ENCODE measurements at regions not wholly inside any gene's neighbourhood (a gene's known extent, or its start where the extent isn't known, plus 50 kb on each side); places are given as distances from the start of the nearest gene placed in this dataset.

DNA sequence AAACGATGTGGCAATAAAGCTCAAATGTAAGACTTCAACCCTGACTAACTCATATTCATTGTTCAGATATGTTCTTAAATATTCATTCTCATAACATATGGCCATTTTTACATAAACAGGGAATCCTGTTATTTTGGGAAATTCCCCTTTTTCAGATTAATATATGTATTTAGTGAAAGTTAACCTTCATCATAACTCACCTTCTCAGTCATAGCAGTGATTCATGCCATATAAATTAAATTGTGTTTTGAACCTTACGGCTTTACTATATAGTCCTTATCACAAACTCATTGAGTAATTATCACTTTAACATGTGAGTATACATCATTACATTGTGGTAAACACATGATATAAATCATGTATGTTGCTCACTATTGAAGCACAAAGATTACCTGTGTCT lies 392.5 kb upstream of the TRAM1L1 start:
- Histone ChIP-seq H3K9me3 (no peaks in the 10 kb centered on the region), H3K36me3 (no peaks in the 10 kb centered on the region), H3K27me3 (no peaks in the 10 kb centered on the region), H3K4me3 (no peak overlapping the region)
- no peak for DNase-seq

DNA sequence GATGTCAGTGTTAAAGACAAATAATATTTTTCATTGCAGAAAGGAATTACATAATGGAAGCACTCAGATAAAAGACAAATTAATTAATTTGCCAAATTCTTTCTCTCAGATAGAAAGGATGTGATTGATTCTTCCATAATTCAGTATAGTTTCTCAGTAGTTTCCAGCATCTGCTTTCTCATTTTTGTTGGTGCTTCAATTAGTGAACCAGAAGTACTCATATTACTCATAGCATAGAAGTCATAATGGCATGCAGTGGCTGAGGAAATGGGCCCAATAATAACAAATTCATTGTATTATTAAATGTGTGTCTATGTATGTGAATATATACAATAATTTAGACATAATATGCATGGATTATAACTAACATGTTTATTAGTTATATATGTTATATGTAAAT lies 393.3 kb upstream of the TRAM1L1 start:
- no peaks in the 10 kb centered on the region for H3K9me3 ChIP-seq
- no peak overlapping the region for H3K4me3 ChIP-seq
- no peaks in the 10 kb centered on the region for H3K36me3 ChIP-seq
- DNase-seq, result no peak
- H3K27me3 ChIP-seq, result no peaks in the 10 kb centered on the region

DNA sequence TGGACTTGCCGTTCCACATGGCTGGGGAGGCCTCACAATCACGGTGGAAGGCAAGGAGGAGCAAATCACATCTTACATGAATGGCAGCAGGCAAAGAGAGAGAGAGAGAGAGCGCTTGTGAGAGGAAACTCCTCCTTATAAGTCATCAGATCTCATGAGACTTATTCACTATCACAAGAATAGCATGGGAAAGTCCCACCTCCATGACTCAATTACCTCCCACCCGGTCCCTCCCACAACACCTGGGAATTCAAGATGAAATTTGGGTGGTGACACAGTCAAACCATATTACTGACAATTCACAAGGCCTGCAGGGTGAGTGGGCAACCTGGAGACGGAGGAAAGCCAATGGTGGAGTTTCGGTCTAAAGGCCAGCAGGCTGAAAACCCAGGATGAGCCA lies 394.3 kb upstream of the TRAM1L1 start:
- DNase-seq, result no peak
- no peaks in the 10 kb centered on the region for H3K9me3 ChIP-seq
- no peak overlapping the region for H3K4me3 ChIP-seq
- H3K36me3 ChIP-seq, result no peaks in the 10 kb centered on the region
- no peaks in the 10 kb centered on the region for H3K27me3 ChIP-seq

DNA sequence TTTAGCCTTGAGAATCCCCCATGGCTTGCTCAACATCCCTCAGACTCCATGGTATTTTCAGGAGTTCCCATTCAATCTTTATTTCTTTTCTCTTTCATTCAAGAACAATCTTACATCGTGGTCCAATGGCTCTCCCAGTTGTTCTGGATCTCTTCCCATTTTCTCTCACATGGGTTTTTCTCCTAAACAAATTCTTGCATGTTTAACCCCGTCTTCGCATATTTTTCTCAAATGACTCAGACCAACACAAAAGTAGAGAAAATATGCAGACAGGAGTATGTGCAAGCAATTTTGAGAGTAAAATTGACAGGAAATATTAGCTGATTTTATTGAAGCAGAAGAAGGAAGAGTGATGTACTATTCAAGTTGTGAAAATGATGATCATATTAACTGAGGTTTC lies 396.4 kb upstream of the TRAM1L1 start:
- DNase-seq, result no peak
- Histone ChIP-seq H3K27me3 (no peaks in the 10 kb centered on the region), H3K36me3 (no peaks in the 10 kb centered on the region), H3K4me3 (no peak overlapping the region), H3K9me3 (no peaks in the 10 kb centered on the region)

DNA sequence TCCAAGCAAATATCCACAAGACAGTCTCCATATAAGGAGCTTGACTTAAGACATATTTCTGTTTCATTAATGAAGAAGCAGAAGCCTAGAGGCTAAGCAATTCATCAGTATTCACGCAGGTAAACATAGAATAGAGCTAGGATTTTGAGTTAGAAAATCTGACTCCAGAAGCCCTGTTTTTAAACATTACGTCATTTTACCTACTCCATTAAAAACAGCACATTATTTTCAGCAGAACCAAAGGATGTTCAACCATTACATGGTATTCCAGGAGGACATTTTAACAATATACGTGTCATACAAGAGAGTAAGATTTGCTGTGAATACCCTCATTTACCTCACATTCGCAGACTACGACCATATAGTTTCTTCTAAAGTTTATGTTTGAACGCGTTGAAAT lies 403.3 kb upstream of the TRAM1L1 start:
- H3K27me3 ChIP-seq, result no peaks in the 10 kb centered on the region
- no peaks in the 10 kb centered on the region for H3K9me3 ChIP-seq

DNA sequence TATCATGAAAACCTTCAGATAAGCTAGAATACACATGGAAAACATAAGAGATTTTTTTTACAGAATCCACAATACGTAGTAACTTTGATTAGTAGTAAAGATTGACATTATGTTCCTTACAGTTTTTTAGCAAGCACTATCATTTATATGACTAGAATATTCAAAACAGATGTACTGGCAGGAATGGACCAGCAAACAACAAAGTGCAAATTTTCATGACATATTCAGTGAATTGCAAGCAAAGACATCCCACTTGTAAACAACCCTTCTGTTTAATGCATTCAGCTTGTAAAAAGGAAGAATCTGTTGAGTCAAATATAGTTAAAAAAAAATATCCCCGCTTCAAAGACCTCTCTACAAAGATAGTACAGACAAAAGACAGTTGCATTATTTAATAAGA lies 403.7 kb upstream of the TRAM1L1 start:
- Histone ChIP-seq H3K36me3 (no peaks in the 10 kb centered on the region), H3K4me3 (no peak overlapping the region), H3K27me3 (no peaks in the 10 kb centered on the region), H3K9me3 (no peaks in the 10 kb centered on the region)
- no peak for DNase-seq

More for the DNA sequence above, 403.3 kb upstream of the TRAM1L1 start:
- no peak overlapping the region for H3K4me3 ChIP-seq
- H3K36me3 ChIP-seq, result no peaks in the 10 kb centered on the region
- DNase-seq, result no peak

DNA sequence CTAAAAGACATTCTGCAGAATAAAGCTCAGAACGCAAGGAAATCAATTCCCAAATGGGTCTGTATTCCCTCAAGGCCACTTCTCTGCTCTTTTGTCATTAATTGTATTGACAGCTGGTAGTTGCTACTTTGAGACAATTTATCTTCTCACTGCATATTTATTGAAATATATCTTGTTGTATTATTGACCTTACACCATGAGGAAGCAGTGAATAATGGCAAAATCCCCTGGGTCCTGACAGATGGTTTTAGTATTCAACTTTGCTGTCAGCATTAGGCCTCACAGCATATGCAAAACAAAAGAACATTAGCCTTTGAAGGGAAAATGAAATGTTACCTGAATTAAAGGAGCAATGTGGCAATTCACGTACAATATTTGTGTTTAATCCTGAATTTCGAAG lies 406.1 kb upstream of the TRAM1L1 start:
- Histone ChIP-seq H3K36me3 (no peaks in the 10 kb centered on the region), H3K27me3 (no peaks in the 10 kb centered on the region), H3K4me3 (no peak overlapping the region), H3K9me3 (no peaks in the 10 kb centered on the region)
- no peak for DNase-seq

DNA sequence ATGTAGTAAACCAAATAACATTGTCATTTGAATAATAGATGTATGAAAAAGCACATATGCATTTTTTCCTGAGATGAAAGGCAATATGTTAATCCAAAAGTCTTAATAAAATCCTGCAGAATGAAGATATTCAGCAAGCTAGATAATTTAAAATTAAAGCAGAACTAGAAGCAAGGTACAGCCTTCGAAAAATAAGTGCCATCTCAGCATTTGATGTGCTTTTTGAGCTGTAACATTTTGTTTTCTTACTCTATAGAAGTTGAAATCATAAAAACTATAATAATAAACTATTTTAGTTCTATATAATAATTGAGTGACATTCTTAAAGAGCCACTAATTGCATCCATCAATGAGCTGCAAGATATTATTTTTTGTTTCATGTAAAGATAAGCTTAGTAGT lies 410.4 kb upstream of the TRAM1L1 start:
- Histone ChIP-seq H3K4me3 (no peak overlapping the region), H3K36me3 (no peaks in the 10 kb centered on the region), H3K9me3 (no peaks in the 10 kb centered on the region), H3K27me3 (no peaks in the 10 kb centered on the region)
- DNase-seq, result no peak

DNA sequence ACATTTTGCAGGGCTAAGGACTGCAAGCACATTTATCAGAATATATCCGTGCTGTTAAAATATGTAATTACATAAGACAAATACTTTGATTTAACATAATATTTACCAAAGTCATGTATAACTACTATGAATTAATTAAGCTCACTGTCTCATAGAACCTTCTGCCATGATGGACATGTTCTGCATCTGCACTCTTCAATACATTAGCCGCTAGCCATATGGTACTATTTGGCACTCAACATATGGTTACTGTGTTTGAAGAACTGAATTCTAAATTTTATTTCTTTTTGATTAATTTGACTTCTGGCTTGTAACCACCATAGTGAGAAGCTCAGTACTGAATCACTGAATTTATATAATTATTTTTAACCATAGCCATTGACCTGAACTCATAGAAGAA lies 427.0 kb upstream of the TRAM1L1 start:
- Histone ChIP-seq H3K36me3 (no peaks in the 10 kb centered on the region), H3K27me3 (no peaks in the 10 kb centered on the region), H3K4me3 (no peak overlapping the region), H3K9me3 (no peaks in the 10 kb centered on the region)
- no peak for DNase-seq

DNA sequence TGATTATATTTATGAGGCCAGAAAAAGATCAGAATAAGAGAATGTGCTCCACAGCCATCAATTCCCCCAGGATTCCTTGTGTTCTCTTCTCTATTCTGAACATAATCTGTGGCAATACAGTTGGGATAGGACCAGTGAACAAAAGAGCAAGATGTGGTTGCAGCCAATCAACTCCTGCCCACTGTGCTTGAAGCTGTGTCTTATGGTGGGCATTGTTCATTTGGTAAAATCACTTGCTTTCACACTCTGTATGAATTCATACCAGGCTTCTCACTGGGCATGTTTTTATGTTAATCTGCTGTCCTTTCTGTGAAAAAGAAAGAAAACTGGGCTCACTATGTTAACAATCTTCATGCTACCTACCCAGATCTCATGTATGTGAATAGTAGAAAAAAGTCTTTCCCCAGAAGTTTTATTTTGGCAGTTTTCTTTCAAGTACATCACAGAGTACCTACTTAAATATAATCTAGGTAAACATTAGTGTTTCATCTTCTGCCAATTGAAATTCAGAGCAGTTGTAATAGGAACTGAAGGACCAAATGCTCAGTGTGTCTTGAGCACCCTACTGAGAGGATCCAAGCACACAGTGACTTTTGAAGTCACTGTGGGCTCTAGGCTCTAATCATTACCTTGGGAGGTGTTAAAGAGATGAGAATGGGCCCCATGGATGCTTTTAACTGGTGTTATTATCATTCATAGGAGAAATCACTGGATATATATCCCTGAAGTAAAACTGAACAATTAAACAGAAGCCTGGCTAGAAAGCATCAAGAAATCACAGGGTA lies 429.2 kb upstream of the TRAM1L1 start:
- Histone ChIP-seq H3K27me3 (no peaks in the 10 kb centered on the region), H3K36me3 (no peaks in the 10 kb centered on the region), H3K9me3 (no peaks in the 10 kb centered on the region), H3K4me3 (no peak overlapping the region)
- no peak for DNase-seq

DNA sequence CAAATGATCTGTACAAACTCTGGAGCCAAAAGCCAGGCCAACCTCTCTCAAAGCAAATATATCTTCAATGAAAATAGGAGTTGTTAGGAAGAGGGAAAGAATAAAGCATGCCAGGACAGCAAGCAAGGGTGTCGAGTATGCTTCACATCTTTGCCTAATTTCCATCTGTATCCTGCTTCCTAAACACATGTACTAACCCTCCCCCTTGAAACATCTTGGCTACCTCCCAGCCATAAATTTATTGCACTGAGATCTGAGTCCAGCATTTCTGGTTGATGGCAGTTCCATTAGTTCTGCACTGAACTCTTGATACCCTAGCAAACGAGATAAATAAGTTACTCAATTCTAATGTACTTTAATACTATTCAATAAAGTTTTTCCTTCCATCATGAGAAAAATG lies 430.5 kb upstream of the TRAM1L1 start:
- H3K36me3 ChIP-seq, result no peaks in the 10 kb centered on the region
- H3K9me3 ChIP-seq, result no peaks in the 10 kb centered on the region
- H3K27me3 ChIP-seq, result no peaks in the 10 kb centered on the region
- no peak for DNase-seq
- no peak overlapping the region for H3K4me3 ChIP-seq

DNA sequence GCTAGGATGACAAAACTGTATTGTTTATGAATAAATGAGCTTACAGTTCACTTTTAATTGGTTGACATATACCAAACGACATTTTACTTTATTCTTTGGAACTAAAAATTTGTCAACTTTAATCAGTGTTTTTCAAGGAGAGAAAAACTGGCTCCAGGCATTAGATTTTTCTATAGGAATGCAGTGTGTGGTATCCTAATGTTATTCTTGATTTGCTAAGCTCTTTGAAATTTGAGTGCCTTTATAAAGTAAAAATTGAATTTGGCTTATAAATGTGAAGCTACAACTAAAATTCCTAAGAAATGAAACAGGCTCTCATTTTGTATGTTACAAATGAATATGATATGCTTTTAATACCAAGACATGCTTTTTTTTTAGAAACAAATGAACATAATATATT lies 442.2 kb upstream of the TRAM1L1 start:
- no peaks in the 10 kb centered on the region for H3K27me3 ChIP-seq
- H3K36me3 ChIP-seq, result no peaks in the 10 kb centered on the region
- no peak overlapping the region for H3K4me3 ChIP-seq
- DNase-seq, result no peak
- H3K9me3 ChIP-seq, result no peaks in the 10 kb centered on the region

DNA sequence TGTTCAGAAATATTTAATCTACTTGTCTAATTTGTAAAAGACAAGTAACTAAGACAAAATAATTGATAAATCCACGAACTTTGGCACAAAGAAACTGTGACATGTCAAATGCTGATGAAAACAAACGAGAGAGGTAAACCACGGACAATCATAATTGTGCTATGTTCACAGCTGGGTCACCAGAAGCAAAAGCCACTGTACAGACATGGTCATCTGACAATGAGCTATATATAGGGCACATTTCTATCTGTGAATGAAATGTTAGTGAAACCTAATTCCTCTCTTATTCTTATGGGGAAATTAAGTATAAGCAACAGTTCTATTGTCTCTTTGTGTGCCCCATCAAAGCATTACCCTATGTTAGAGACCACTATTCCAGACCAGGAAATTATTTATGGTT lies 444.0 kb upstream of the TRAM1L1 start:
- Histone ChIP-seq H3K4me3 (no peak overlapping the region), H3K36me3 (no peaks in the 10 kb centered on the region), H3K9me3 (no peaks in the 10 kb centered on the region), H3K27me3 (no peaks in the 10 kb centered on the region)
- no peak for DNase-seq

DNA sequence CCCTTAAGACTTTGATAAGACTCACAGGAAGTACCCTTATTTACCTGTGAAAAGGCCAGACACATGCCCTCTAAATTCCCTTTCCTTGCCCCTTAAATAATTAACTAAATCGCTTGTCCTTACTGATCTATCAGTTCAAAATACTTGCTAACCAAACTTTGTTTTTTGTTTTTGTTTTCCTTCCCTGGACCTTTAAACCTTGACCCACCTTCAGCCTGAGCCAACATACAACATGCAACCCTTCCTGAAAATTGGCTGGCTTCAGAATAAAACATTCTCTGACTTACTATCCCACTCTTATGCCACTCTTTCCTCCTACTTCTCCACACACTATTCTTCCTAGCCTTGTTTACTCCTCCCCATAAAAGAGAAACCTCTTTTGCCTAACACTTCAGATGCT lies 448.1 kb upstream of the TRAM1L1 start:
- no peak for DNase-seq
- Histone ChIP-seq H3K36me3 (no peaks in the 10 kb centered on the region), H3K9me3 (no peaks in the 10 kb centered on the region), H3K4me3 (no peak overlapping the region), H3K27me3 (no peaks in the 10 kb centered on the region)

DNA sequence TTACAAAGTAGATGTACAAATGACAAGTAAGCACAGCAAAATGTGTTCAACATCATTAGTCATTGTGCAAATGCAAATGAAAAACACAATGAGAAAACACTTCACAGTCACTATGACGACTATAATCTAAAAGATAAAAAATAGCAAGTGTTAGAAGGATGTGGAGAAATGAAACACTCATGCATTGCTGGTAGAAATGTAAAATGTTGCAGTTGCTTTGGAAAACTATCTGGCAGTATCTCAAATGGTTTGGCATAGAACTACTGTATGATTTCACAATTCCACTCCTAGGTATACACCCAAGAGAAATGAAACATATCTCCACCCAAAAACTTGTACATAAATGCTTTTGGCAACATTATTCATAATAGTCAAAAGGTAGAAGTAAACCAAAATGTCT lies 459.7 kb upstream of the TRAM1L1 start:
- no peak for DNase-seq
- H3K27me3 ChIP-seq, result no peaks in the 10 kb centered on the region
- no peak overlapping the region for H3K4me3 ChIP-seq
- no peaks in the 10 kb centered on the region for H3K36me3 ChIP-seq
- H3K9me3 ChIP-seq, result no peaks in the 10 kb centered on the region

DNA sequence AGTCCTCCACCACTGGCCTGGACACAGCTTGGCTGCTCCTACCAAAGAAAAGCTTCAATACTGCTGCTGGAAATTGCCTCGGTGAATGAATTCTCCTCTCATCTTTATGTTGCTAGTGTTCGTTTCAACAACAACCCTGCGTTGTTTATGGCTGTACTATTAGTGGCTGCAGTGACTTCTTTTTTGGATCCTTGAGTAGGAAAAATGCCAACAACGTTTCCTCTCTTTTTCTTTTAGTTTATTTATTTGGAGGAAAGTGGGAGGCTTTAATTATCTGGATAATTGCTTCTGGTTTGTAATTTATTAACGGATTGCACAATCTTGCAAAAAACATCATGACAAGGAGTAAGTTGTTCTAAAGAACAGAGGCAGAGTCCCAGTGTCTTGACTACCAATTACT lies 464.1 kb upstream of the TRAM1L1 start:
- Histone ChIP-seq H3K27me3 (no peaks in the 10 kb centered on the region), H3K36me3 (no peaks in the 10 kb centered on the region), H3K9me3 (no peaks in the 10 kb centered on the region), H3K4me3 (no peak overlapping the region)
- DNase-seq, result no peak

DNA sequence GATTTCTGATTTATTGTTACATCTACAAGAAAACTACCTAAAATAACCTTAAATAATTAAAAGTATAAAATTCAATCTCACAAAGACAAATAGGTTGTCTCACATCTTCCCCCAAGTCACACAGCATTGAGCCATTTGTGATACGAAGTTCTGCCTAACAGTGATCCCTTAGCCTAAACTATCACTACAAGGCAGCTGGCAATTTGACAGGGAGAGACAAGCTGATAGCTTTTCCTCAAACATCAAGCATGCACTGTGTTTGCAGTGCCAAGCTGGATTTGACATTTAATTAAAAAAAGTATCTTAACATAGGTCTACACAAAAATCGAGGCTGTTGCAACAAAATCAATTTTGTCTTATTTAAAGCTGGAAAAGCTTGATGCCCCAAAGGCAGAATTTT lies 464.7 kb upstream of the TRAM1L1 start:
- H3K4me3 ChIP-seq, result no peak overlapping the region
- no peaks in the 10 kb centered on the region for H3K36me3 ChIP-seq
- no peaks in the 10 kb centered on the region for H3K27me3 ChIP-seq
- H3K9me3 ChIP-seq, result no peaks in the 10 kb centered on the region
- DNase-seq, result no peak

DNA sequence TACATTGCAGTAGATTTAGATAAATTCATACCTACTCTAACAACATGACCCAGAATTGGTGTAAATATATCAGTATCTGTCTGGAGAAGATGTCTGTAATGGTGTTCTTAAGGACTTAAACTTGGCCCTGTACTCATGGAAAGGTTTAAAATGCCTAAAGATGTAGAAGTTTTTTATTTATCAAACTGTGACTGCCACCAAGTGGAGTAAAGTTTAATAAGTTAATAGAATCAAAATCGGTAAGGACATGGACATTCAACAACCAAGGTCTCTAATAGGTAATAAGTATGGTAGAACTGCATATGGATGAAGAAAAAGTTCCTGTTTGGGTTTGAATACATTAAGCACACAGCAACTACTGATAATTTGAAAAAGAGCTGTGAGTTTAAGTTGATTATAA lies 474.0 kb upstream of the NDST3 start:
- no peaks in the 10 kb centered on the region for H3K36me3 ChIP-seq
- DNase-seq, result no peak
- H3K4me3 ChIP-seq, result no peak overlapping the region
- no peaks in the 10 kb centered on the region; the same call in 1 of the 2 replicates for H3K27me3 ChIP-seq
- no peaks in the 10 kb centered on the region for H3K9me3 ChIP-seq

DNA sequence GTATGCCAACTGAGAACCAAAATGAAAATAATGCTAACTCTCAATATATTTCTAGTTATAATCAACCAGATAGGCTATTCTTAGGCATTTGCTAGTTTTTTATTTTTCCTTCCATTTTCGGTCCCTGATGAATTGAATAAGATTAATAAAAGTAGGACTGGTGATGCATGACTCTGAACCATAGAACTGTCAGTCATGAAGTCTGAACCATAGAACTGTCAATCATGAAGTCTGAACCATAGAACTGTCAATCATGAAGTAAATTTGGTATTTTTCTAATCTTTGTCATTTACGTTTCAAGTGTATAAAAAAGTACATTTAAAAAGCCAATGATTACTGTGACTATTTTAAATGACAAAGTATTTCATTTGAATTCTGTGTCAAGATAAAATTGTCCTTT lies 460.2 kb upstream of the NDST3 start:
- no peaks in the 10 kb centered on the region for H3K9me3 ChIP-seq
- DNase-seq, result no peak
- H3K4me3 ChIP-seq, result no peak overlapping the region
- no peaks in the 10 kb centered on the region for H3K27me3 ChIP-seq
- H3K36me3 ChIP-seq, result no peaks in the 10 kb centered on the region

Data from MG63 (cell line).